ENCODE measurements at regions not wholly inside any gene's neighbourhood (a gene's known extent, or its start where the extent isn't known, plus 50 kb on each side); places are given as distances from the start of the nearest gene placed in this dataset.

DNA sequence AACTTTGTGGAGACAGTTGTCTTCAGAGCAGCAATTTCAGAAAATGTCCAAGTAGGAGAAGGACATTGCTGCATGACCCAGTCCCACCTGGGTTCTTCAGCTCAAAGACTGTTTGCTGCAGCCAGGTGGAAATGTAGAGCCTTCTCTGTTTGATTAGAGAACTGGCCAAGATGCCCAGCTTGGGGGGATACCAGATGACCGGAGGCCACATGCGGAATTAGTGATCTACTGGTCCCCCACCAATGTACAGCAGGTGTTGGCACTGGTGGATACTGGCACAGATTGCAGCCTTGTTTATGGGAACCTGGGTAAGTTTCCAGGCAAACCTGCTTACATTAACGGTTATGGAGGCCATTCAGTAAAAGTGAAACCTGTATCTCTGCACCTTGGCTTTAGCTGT, 555.3 kb downstream of the SLC6A15 start:
- no peaks in the 10 kb centered on the region for H3K36me3 ChIP-seq (ENCODE audit: control insufficient read depth, insufficient read depth, low read length)

DNA sequence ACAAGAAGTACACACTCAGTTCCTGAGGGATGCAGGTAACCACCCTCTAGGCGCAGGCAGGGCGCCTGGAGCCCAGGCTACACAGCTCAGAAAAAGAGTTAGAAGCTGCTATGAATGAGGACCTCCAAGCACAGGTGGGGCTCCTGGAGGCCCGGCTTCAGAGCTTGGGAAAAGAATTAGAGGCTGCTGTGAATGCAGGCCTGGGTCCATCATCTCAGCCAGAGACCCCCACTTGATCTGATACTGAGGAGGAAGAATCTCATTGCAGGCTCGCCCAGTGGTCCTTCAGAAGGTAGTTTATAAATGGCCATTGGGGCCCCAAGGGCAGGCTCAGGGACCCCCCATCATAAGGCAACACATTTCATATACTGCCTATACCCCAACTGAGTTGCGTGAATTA, 556.4 kb downstream of the SLC6A15 start:
- Histone ChIP-seq H3K36me3 (ENCODE audit: control insufficient read depth, insufficient read depth, low read length) (no peaks in the 10 kb centered on the region), H3K9me3 (ENCODE audit: control insufficient read depth, insufficient read depth, low read length) (no peaks in the 10 kb centered on the region), H3K4me3 (ENCODE audit: low read depth, low read length) (no peak overlapping the region), H3K27me3 (ENCODE audit: control insufficient read depth, insufficient read depth, low read length) (no peaks in the 10 kb centered on the region), H3K4me1 (ENCODE audit: control insufficient read depth, insufficient read depth, low read length) (no peaks in the 10 kb centered on the region), H3K9ac (ENCODE audit: low read depth, low read length) (no peak overlapping the region)

More for the DNA sequence above, 555.3 kb downstream of the SLC6A15 start:
- Histone ChIP-seq H3K27me3 (ENCODE audit: control insufficient read depth, insufficient read depth, low read length) (no peaks in the 10 kb centered on the region), H3K4me1 (ENCODE audit: control insufficient read depth, insufficient read depth, low read length) (no peaks in the 10 kb centered on the region), H3K4me3 (ENCODE audit: low read depth, low read length) (no peak overlapping the region), H3K9me3 (ENCODE audit: control insufficient read depth, insufficient read depth, low read length) (no peaks in the 10 kb centered on the region), H3K9ac (ENCODE audit: low read depth, low read length) (no peak overlapping the region)

DNA sequence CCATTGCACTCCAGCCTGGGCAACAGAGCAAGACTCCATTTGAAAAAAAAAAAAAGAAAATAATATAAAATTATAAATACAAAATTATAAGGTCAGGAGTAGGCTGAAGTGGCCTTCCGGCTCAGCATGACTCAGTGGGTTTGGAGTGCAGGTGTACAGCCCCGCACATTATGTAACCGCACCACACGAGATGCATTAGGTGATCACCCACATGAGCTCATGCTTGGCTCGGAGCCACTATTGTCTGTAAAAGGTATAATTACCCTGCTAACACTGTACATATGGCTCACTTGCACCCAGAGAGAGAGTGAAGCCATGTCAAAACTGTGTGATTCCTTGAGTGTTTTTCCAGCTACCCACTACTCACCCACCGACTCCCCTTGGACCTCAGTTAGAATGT, 557.0 kb downstream of the SLC6A15 start:
- H3K36me3 ChIP-seq (ENCODE audit: control insufficient read depth, insufficient read depth, low read length), result no peaks in the 10 kb centered on the region
- H3K4me3 ChIP-seq (ENCODE audit: low read depth, low read length), result no peak overlapping the region
- no peaks in the 10 kb centered on the region for H3K4me1 ChIP-seq (ENCODE audit: control insufficient read depth, insufficient read depth, low read length)

DNA sequence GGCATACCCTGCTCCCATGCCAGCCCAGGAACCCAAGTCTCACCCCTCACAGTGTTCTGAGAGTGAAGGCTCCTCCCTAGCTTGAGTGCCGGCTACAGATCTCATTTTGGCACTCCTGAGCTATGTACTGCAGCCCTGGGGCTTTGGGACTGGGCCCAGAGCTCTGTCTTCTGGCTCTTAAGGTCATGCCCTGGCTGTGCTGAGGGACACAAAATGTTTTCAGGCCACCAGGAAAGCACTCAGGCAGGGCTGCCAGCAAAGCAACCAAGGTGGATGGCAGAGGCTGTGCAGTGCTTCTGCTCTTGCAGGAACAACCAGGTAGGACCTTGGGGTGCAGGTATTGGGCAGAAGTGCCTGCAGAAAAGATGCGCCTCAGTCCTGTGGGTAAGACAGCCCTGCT, 564.0 kb downstream of the SLC6A15 start:
- no peaks in the 10 kb centered on the region for H3K4me1 ChIP-seq (ENCODE audit: control insufficient read depth, insufficient read depth, low read length)
- H3K27me3 ChIP-seq (ENCODE audit: control insufficient read depth, insufficient read depth, low read length), result no peaks in the 10 kb centered on the region
- no peaks in the 10 kb centered on the region for H3K9me3 ChIP-seq (ENCODE audit: control insufficient read depth, insufficient read depth, low read length)
- H3K36me3 ChIP-seq (ENCODE audit: control insufficient read depth, insufficient read depth, low read length), result no peaks in the 10 kb centered on the region
- H3K9ac ChIP-seq (ENCODE audit: low read depth, low read length), result no peak overlapping the region
- H3K4me3 ChIP-seq (ENCODE audit: low read depth, low read length), result no peak overlapping the region

More for the DNA sequence above, 557.0 kb downstream of the SLC6A15 start:
- no peak overlapping the region for H3K9ac ChIP-seq (ENCODE audit: low read depth, low read length)
- no peaks in the 10 kb centered on the region for H3K27me3 ChIP-seq (ENCODE audit: control insufficient read depth, insufficient read depth, low read length)
- H3K9me3 ChIP-seq (ENCODE audit: control insufficient read depth, insufficient read depth, low read length), result no peaks in the 10 kb centered on the region

DNA sequence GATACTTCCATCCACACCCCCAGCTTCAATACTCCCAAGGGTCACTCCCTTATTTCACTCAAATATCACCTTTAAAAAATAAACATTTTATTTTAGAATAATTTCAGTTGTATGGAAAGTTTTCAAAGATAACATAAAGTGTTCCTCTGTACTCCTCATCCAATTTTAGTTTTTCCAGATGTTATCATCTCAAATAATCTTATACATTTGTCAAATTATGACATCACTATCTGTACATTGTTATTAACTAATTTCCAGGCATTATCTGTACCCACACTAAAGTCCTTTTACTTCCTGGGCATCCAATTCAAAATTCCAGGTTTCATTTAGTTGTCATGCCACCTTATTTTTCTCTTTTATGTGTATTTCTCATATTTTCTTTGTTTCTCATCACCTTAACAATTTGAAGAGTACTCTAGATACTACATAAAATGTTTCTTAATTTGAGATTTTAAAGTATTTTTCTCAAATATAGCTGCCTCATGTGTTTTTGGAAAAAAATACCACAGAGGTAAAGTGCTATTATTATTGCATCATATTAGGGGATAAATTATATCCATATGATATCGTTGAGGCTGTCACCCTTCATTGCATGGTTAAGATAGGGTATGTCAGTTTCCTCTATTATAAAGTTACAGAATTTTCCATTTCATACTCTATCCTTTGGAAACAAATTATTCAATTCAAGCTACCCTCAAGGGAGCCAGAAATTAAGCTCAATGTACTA, 571.0 kb downstream of the SLC6A15 start:
- no peak overlapping the region for H3K9ac ChIP-seq (ENCODE audit: low read depth, low read length)
- H3K4me3 ChIP-seq (ENCODE audit: low read depth, low read length), result no peak overlapping the region
- no peaks in the 10 kb centered on the region for H3K27me3 ChIP-seq (ENCODE audit: control insufficient read depth, insufficient read depth, low read length)
- no peaks in the 10 kb centered on the region for H3K36me3 ChIP-seq (ENCODE audit: control insufficient read depth, insufficient read depth, low read length)
- H3K4me1 ChIP-seq (ENCODE audit: control insufficient read depth, insufficient read depth, low read length), result no peaks in the 10 kb centered on the region
- no peaks in the 10 kb centered on the region for H3K9me3 ChIP-seq (ENCODE audit: control insufficient read depth, insufficient read depth, low read length)

DNA sequence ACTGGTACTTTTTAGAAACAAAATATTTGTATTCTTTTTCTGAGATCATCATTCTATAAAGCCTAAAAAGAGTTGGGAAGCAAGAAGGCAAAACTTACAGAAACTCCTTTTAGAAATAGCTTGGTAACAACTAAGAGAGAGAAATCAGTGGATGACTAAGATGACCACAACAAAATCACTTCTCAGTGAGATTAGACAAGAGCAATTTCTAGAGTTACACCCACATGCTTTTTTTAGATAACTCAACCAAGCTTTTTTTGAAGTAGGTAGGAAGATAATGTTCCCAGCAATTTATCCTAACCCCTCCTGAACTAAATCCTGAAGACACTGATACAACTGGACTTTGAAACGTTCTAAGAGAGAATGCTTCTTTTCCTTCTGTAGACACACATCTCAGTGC, 576.4 kb downstream of the SLC6A15 start:
- H3K4me3 ChIP-seq (ENCODE audit: low read depth, low read length), result no peak overlapping the region
- H3K9me3 ChIP-seq (ENCODE audit: control insufficient read depth, insufficient read depth, low read length), result no peaks in the 10 kb centered on the region
- H3K36me3 ChIP-seq (ENCODE audit: control insufficient read depth, insufficient read depth, low read length), result no peaks in the 10 kb centered on the region
- H3K27me3 ChIP-seq (ENCODE audit: control insufficient read depth, insufficient read depth, low read length), result no peaks in the 10 kb centered on the region
- no peaks in the 10 kb centered on the region for H3K4me1 ChIP-seq (ENCODE audit: control insufficient read depth, insufficient read depth, low read length)
- H3K9ac ChIP-seq (ENCODE audit: low read depth, low read length), result no peak overlapping the region

DNA sequence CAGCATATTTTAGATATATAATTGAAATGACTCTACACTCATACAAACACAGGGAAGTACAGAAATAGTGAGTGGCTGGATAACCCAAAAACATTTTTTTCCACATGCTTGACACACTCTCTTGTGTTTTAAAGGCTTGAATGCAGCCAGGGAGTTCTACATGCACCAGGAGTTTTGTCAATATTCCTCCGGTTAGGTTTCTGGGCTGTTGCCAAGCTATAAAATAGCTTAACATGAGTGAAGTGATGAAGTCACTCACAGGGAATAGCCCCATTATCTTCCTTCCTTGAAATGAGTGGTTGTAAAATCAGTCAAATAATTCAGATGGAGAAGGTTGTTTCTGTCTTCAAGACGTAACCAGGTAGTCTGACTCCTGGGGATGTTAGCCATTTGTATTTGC, 582.7 kb downstream of the SLC6A15 start:
- H3K9me3 ChIP-seq (ENCODE audit: control insufficient read depth, insufficient read depth, low read length), result no peaks in the 10 kb centered on the region
- H3K27me3 ChIP-seq (ENCODE audit: control insufficient read depth, insufficient read depth, low read length), result no peaks in the 10 kb centered on the region
- H3K9ac ChIP-seq (ENCODE audit: low read depth, low read length), result no peak overlapping the region
- no peak overlapping the region for H3K4me3 ChIP-seq (ENCODE audit: low read depth, low read length)
- H3K36me3 ChIP-seq (ENCODE audit: control insufficient read depth, insufficient read depth, low read length), result no peaks in the 10 kb centered on the region
- H3K4me1 ChIP-seq (ENCODE audit: control insufficient read depth, insufficient read depth, low read length), result no peaks in the 10 kb centered on the region

DNA sequence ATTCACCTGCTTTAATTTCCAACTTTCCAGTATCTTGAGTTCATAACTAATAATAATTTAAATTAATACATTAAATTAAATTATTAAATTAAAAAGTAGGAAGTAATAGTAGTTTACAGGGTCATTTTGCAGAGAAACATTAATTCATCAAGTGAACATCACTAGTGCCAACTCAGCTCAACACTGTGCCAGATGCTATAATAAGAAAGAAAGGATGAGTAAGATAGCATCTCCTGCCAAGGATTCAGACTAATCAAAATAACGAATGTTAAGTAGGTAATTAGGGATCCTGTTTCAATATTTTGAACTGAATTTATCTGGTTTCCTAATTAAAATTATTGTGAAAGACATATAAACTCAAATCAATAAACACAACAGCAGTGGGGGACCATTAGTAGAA, 596.7 kb downstream of the SLC6A15 start:
- Histone ChIP-seq H3K9me3 (ENCODE audit: control insufficient read depth, insufficient read depth, low read length) (no peaks in the 10 kb centered on the region), H3K9ac (ENCODE audit: low read depth, low read length) (no peak overlapping the region), H3K27me3 (ENCODE audit: control insufficient read depth, insufficient read depth, low read length) (no peaks in the 10 kb centered on the region), H3K4me1 (ENCODE audit: control insufficient read depth, insufficient read depth, low read length) (no peaks in the 10 kb centered on the region), H3K4me3 (ENCODE audit: low read depth, low read length) (no peak overlapping the region), H3K36me3 (ENCODE audit: control insufficient read depth, insufficient read depth, low read length) (no peaks in the 10 kb centered on the region)

DNA sequence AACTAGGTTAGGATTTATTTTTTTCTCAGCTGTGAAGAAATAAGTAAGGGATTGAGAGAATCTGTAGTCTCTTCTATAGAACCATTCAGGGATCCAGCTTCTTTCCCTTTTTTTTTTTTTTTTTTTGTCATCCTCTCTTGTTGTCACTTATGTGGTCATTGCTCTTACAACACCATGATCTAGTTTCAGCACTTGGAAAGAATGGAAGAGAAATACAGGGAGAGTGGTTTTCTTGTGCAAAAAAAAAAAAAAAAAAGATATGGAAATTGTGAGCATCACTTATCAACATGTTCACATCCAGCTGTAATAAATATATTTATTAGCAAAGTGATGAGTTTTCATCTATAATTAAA, 599.3 kb downstream of the SLC6A15 start:
- no peaks in the 10 kb centered on the region for H3K9me3 ChIP-seq (ENCODE audit: control insufficient read depth, insufficient read depth, low read length)
- H3K4me3 ChIP-seq (ENCODE audit: low read depth, low read length), result no peak overlapping the region
- H3K36me3 ChIP-seq (ENCODE audit: control insufficient read depth, insufficient read depth, low read length), result no peaks in the 10 kb centered on the region
- no peak overlapping the region for H3K9ac ChIP-seq (ENCODE audit: low read depth, low read length)
- no peaks in the 10 kb centered on the region for H3K27me3 ChIP-seq (ENCODE audit: control insufficient read depth, insufficient read depth, low read length)
- no peaks in the 10 kb centered on the region for H3K4me1 ChIP-seq (ENCODE audit: control insufficient read depth, insufficient read depth, low read length)

DNA sequence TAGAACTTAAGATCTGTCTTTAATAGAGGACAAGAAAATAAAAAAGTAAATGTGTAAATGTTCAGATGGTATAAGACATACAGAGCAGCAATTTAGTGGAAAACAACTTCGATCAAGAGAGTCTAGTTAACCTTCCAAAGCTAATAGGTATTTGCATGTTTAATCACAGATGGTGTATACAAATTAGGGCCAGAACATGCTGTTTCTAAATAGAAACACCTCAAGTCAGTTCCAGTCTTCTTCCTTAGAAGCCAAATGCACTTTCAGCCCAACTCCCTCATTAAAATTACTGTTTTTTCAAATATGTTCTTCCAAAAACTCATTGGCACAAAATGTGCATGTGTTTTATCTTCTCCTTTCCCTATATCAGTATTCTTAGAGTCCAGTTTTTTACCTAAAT, 604.4 kb downstream of the SLC6A15 start:
- Histone ChIP-seq H3K4me3 (ENCODE audit: low read depth, low read length) (no peak overlapping the region), H3K9ac (ENCODE audit: low read depth, low read length) (no peak overlapping the region), H3K9me3 (ENCODE audit: control insufficient read depth, insufficient read depth, low read length) (no peaks in the 10 kb centered on the region), H3K27me3 (ENCODE audit: control insufficient read depth, insufficient read depth, low read length) (no peaks in the 10 kb centered on the region), H3K36me3 (ENCODE audit: control insufficient read depth, insufficient read depth, low read length) (no peaks in the 10 kb centered on the region), H3K4me1 (ENCODE audit: control insufficient read depth, insufficient read depth, low read length) (no peaks in the 10 kb centered on the region)

DNA sequence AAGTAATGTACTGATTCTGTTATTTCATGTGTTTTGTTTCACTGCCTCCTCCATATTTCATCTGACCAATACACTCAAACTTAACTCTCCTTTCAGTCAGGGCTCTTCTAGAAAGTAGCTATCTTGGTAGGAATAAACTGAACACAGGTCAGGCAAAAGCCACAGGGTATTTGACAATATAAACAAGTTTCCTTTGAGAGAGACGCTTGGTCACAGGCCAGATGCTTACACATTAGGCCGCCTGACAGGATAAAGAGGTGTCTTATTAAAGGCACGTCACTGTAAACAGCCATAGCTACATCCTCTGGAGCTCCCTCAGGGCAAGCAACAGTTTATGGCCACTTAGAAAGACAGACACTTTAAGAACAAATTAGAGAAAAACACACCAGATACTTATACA, 607.5 kb downstream of the SLC6A15 start:
- Histone ChIP-seq H3K4me1 (ENCODE audit: control insufficient read depth, insufficient read depth, low read length) (no peaks in the 10 kb centered on the region), H3K9ac (ENCODE audit: low read depth, low read length) (no peak overlapping the region), H3K9me3 (ENCODE audit: control insufficient read depth, insufficient read depth, low read length) (no peaks in the 10 kb centered on the region), H3K27me3 (ENCODE audit: control insufficient read depth, insufficient read depth, low read length) (no peaks in the 10 kb centered on the region), H3K4me3 (ENCODE audit: low read depth, low read length) (no peak overlapping the region), H3K36me3 (ENCODE audit: control insufficient read depth, insufficient read depth, low read length) (no peaks in the 10 kb centered on the region)

DNA sequence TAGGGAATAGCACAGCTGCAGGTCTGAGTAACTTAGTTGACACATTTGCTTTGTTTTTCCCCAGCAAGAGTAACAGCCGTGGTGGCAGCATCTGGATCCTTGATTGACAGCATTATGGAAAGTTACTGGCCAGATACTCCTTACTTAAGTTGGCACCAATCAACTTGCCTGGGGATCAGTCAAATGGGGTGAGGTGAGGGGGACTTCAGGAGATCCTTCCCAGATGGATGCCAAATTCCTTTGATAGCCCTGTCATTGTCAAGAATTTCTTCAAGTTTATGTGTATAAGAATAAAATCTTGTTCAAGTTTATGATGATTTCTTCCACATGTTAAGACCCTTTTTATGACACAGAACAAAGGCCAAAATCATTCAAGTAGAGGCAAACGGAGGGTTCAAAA, 618.4 kb downstream of the SLC6A15 start:
- H3K27me3 ChIP-seq (ENCODE audit: control insufficient read depth, insufficient read depth, low read length), result no peaks in the 10 kb centered on the region
- H3K4me3 ChIP-seq (ENCODE audit: low read depth, low read length), result no peak overlapping the region
- no peaks in the 10 kb centered on the region for H3K36me3 ChIP-seq (ENCODE audit: control insufficient read depth, insufficient read depth, low read length)
- no peaks in the 10 kb centered on the region for H3K9me3 ChIP-seq (ENCODE audit: control insufficient read depth, insufficient read depth, low read length)
- no peaks in the 10 kb centered on the region for H3K4me1 ChIP-seq (ENCODE audit: control insufficient read depth, insufficient read depth, low read length)
- no peak overlapping the region for H3K9ac ChIP-seq (ENCODE audit: low read depth, low read length)

Measured in iPS-15b (cell line).